ENCODE measurements at regions not wholly inside any gene's neighbourhood (a gene's known extent, or its start where the extent isn't known, plus 50 kb on each side); places are given as distances from the start of the nearest gene placed in this dataset.

DNA sequence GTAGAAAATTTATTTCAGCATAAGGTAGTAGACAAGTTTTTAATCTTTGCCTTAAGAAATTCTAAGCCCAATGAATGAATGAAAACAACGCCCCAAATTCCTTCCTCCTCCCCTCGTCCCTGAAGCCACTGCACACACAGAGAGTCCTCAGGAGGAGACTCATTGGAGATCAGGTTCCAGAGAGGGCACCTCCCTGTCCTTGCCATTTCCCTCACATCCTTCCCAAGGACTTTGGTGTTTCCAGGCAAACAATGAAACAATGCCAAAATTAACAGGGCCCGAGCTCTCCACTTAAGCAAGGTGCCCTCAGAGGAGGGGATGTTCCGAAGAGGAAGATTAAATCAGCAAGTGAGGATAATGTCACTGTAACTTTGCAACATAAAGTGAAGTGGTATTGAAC, 240.7 kb downstream of the DCDC2C start:
- TF ChIP-seq, protein P1, sequence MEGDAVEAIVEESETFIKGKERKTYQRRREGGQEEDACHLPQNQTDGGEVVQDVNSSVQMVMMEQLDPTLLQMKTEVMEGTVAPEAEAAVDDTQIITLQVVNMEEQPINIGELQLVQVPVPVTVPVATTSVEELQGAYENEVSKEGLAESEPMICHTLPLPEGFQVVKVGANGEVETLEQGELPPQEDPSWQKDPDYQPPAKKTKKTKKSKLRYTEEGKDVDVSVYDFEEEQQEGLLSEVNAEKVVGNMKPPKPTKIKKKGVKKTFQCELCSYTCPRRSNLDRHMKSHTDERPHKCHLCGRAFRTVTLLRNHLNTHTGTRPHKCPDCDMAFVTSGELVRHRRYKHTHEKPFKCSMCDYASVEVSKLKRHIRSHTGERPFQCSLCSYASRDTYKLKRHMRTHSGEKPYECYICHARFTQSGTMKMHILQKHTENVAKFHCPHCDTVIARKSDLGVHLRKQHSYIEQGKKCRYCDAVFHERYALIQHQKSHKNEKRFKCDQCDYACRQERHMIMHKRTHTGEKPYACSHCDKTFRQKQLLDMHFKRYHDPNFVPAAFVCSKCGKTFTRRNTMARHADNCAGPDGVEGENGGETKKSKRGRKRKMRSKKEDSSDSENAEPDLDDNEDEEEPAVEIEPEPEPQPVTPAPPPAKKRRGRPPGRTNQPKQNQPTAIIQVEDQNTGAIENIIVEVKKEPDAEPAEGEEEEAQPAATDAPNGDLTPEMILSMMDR (IDR thresholded peaks at IDR 0.05), result no peak
- TF ChIP-seq MYC (IDR thresholded peaks at IDR 0.05; ENCODE audit: borderline replicate concordance, low read length), result no peak
- no peak for TF ChIP-seq REST (IDR thresholded peaks at IDR 0.05)
- no peak for TF ChIP-seq JUNB (IDR thresholded peaks at IDR 0.05)
